Mammary epithelial cell (primary cell): ENCODE measurements at regions not wholly inside any gene's neighbourhood (a gene's known extent, or its start where the extent isn't known, plus 50 kb on each side); places are given as distances from the start of the nearest gene placed in this dataset.

ENCODE experiments used
- EZH2 ChIP-seq: IDR thresholded peaks from 2 replicates; pipeline ENCODE4 v1.6.1; 2012; ENCODE audit warnings: low read length, inconsistent platforms, borderline replicate concordance
- TF ChIP-seq, protein P1 (sequence below), 2 donors: IDR thresholded peaks in 1 of 2; conservative IDR thresholded peaks in 1 of 2; 2 replicates each; pipeline ENCODE4 v1.5.1; 2011 to 2012; ENCODE audit warnings: inconsistent platforms in 2 of 2, low read length in 2 of 2, mild to moderate bottlenecking in 2 of 2, control low read depth in 1 of 2, low read depth in 1 of 2; ENCODE audit not compliant: insufficient read depth in 1 of 2; ENCODE audit errors: extremely low read depth in 1 of 2

DNA sequence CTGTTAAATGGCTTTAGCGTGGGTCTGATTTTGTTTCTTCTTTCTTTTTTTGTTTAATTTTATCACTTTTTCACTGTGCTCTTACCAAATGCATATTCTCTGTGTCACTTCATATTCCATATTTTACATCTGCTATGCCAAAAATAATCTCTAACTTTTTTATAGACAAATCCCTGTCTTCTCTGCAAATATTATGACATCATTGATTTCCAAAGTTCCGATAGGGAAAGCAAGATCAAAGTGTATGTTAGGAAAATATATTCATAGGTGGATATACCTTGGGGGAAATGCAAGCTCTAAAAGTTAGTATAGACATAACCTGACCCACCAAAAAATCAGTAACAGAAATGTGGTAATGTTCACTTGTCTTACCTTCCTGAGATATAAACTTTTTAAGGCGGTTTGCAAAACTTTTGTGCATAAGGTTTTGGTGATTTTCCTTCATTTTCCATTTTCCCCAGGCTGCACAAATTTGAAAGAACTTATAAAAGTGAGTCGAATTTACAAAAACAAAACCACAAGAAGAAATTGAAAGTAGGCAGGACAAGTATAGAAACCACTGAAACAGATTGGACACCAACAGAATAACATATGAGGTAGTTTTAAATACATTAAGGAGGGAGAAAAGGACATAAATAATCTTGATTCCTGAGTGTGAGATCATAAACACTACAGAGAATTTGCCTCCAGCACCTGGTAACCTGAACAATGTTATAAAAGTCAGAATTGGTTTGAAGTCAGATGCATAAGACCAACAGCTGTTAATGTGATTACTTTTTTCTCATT, 63.1 kb upstream of the TFEC start:
- TF ChIP-seq, protein P1, sequence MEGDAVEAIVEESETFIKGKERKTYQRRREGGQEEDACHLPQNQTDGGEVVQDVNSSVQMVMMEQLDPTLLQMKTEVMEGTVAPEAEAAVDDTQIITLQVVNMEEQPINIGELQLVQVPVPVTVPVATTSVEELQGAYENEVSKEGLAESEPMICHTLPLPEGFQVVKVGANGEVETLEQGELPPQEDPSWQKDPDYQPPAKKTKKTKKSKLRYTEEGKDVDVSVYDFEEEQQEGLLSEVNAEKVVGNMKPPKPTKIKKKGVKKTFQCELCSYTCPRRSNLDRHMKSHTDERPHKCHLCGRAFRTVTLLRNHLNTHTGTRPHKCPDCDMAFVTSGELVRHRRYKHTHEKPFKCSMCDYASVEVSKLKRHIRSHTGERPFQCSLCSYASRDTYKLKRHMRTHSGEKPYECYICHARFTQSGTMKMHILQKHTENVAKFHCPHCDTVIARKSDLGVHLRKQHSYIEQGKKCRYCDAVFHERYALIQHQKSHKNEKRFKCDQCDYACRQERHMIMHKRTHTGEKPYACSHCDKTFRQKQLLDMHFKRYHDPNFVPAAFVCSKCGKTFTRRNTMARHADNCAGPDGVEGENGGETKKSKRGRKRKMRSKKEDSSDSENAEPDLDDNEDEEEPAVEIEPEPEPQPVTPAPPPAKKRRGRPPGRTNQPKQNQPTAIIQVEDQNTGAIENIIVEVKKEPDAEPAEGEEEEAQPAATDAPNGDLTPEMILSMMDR (conservative IDR thresholded peaks at IDR 0.05 in 1 of 2, IDR thresholded peaks at IDR 0.05 in 1 of 2; ENCODE audit: extremely low read depth in 1 of 2, insufficient read depth in 1 of 2, low read depth in 1 of 2, low read length in 2 of 2), result no peak
- no peak for TF ChIP-seq EZH2
